K562 (cell line): ENCODE measurements at regions not wholly inside any gene's neighbourhood (a gene's known extent, or its start where the extent isn't known, plus 50 kb on each side); places are given as distances from the start of the nearest gene placed in this dataset.

Source experiments
- ATAC-seq: fragments of 200-7000 bp; cut with Tn5 transposase; 3 replicates; pipeline ENCODE4 v1.9.1; 2020; ENCODE audit warnings: moderate library complexity
- BruUV-seq: library from RNA; stranded (reverse); fragments of 400-500 nt; replicated peaks from 2 replicates; lab custom pipeline; 2021; lab: Mats Ljungman, UMichigan
- CTCF ChIA-PET: fragments of 300-600 bp; formaldehyde crosslinking; extraction: SDS; loops from one replicate; lab custom pipeline; 2021; ENCODE audit warnings: low intra/inter-chr PET ratio; lab: Yijun Ruan, JAX
- POLR2A ChIA-PET: fragments of 300-600, 350-650 bp; sonication (Branson Sonifier 250); formaldehyde crosslinking; extraction: SDS; loops from one replicate; lab custom pipeline; 2021; ENCODE audit warnings: antibody characterized with exemption, inconsistent platforms; lab: Yijun Ruan, JAX
- DNase-seq, 4 experiments: peaks; one replicate each; pipeline versions ENCODE4 v3.0.0 to v3.0.0-alpha.2; 2011 to 2018; ENCODE audit warnings: low spot score in 3 of 4, mixed read lengths in 3 of 4; ENCODE audit errors: extremely low read depth in 1 of 4
- FAIRE-seq: peaks from 2 replicates; lab custom pipeline; 2011; peaks lifted over from hg19 to GRCh38; lab: Jason Lieb, UNC
- H2AFZ ChIP-seq: 2 replicates; pipeline ENCODE4 v1.6.0; 2011; ENCODE audit warnings: low read depth, low read length, control low read depth, inconsistent platforms
- H3K27ac ChIP-seq: fragments of 200-600 bp; 3 replicates; pipeline ENCODE4 v1.8.0; 2011; ENCODE audit warnings: low read depth, mild to moderate bottlenecking, control low read depth, inconsistent platforms, low read length, moderate library complexity, mixed read lengths; ENCODE audit errors: extremely low read depth
- H3K27me3 ChIP-seq, 2 experiments: fragments of 300-600 bp in 1 of 2; 2 replicates in 1 of 2; 3 replicates in 1 of 2; pipeline versions ENCODE4 v1.6.0 to v1.8.0; 2011; ENCODE audit warnings: inconsistent platforms in 2 of 2, low read length in 2 of 2, mild to moderate bottlenecking in 1 of 2, mixed read lengths in 1 of 2, moderate library complexity in 1 of 2; ENCODE audit not compliant: control insufficient read depth in 2 of 2, insufficient read depth in 2 of 2
- H3K36me3 ChIP-seq: fragments of 300-600 bp; 3 replicates; pipeline ENCODE4 v1.8.0; 2011; ENCODE audit warnings: mild to moderate bottlenecking, low read length, inconsistent platforms; ENCODE audit not compliant: control insufficient read depth, insufficient read depth
- H3K4me1 ChIP-seq, 2 experiments: fragments of 200-600 bp in 1 of 2; replicated peaks in 1 of 2; 2 replicates in 1 of 2; 3 replicates in 1 of 2; pipeline versions ENCODE4 v1.5.1 to v1.8.0; 2011; ENCODE audit warnings: inconsistent platforms in 2 of 2, low read length in 2 of 2, mild to moderate bottlenecking in 1 of 2, mixed read lengths in 1 of 2, moderate library complexity in 1 of 2; ENCODE audit not compliant: control insufficient read depth in 2 of 2, insufficient read depth in 2 of 2
- H3K4me2 ChIP-seq: 2 replicates; pipeline ENCODE4 v1.6.1; 2011; ENCODE audit warnings: low read length, control low read depth, inconsistent platforms, mixed read lengths; ENCODE audit not compliant: insufficient read depth
- H3K4me3 ChIP-seq: fragments of 200-600 bp; sonication (generic), shearing (Covaris generic); 2 replicates; pipeline ENCODE4 v1.5.1; 2016; ENCODE audit warnings: control low read depth, inconsistent platforms
- H3K79me2 ChIP-seq: fragments of 200-600 bp; 3 replicates; pipeline ENCODE4 v1.8.0; 2011; ENCODE audit warnings: low read length, inconsistent platforms; ENCODE audit not compliant: control insufficient read depth, insufficient read depth
- H3K9ac ChIP-seq, 2 experiments: 2 replicates each; pipeline versions ENCODE4 v1.6.0 to v1.6.1; 2011; ENCODE audit warnings: low read depth in 2 of 2, low read length in 2 of 2, control low read depth in 1 of 2, inconsistent platforms in 1 of 2, mild to moderate bottlenecking in 1 of 2, mixed read lengths in 1 of 2; ENCODE audit not compliant: insufficient read depth in 1 of 2
- H3K9me1 ChIP-seq: one replicate; pipeline ENCODE4 v1.6.0; 2011; ENCODE audit warnings: inconsistent platforms, mild to moderate bottlenecking, low read length, moderate library complexity; ENCODE audit not compliant: control insufficient read depth, insufficient read depth
- H3K9me3 ChIP-seq: replicated peaks from 2 replicates; pipeline ENCODE4 v1.5.1; 2011; ENCODE audit warnings: low read depth, low read length, inconsistent platforms; ENCODE audit not compliant: control insufficient read depth, insufficient read depth
- H4K20me1 ChIP-seq: replicated peaks from 2 replicates; pipeline ENCODE4 v1.6.1; 2011; ENCODE audit warnings: low read length, inconsistent platforms, mixed read lengths; ENCODE audit not compliant: control insufficient read depth, insufficient read depth
- CUX1 ChIP-seq: fragments of 200-800 bp; sonication (Bioruptor generic); IDR thresholded peaks from 2 replicates; pipeline ENCODE4 v1.6.1; 2016; ENCODE audit warnings: missing genetic modification characterization, missing compliant biosample characterization
- EGR1 ChIP-seq: fragments of 450-650 bp; conservative IDR thresholded peaks from 2 replicates; pipeline ENCODE4 v1.6.1; 2017; ENCODE audit warnings: mild to moderate bottlenecking
- WGBS: fragments of 100-300 bp; shearing (Covaris generic); methylation state at CpG from one replicate; pipeline ENCODE4 v1.1.6; 2016; ENCODE audit warnings: low coverage, mixed read lengths; ENCODE audit not compliant: insufficient coverage; ENCODE audit errors: missing lambda C conversion rate; 5-methylcytosine and 5-hydroxymethylcytosine counted together
- in situ Hi-C: fragments of 300-500 bp; cut with MboI; formaldehyde crosslinking; loops from 4 replicates; pipeline ENCODE4 v1.15.0; 2018; ENCODE audit warnings: inconsistent platforms, mixed read lengths
- intact Hi-C: fragments of 100-400 bp; cut with micrococcal nuclease; formaldehyde crosslinking; loops from 2 replicates; pipeline ENCODE4 v1.14.2; 2022

GRCh38 chr13:73532987-73533510 lies 474.2 kb downstream of the KLF5 start:
- Histone ChIP-seq H3K27me3 (no peaks in the 10 kb centered on the region), H3K9me1 (no peaks in the 10 kb centered on the region), H3K9ac (no peak overlapping the region), H2AFZ (no peak overlapping the region), H3K36me3 (no peaks in the 10 kb centered on the region), H4K20me1 (no peaks in the 10 kb centered on the region), H3K4me3 (no peak overlapping the region), H3K9me3 (no peaks in the 10 kb centered on the region), H3K79me2 (no peaks in the 10 kb centered on the region), H3K4me2 (no peak overlapping the region), H3K4me1 (no peaks in the 10 kb centered on the region), H3K27ac (no peak overlapping the region)
- no peak for DNase-seq
- CTCF ChIA-PET = no interaction called here
- no TSS peak for BruUV-seq
- WGBS = 5% methylated on average over 2 of the region's 2 CpGs
- no peak for TF ChIP-seq CUX1 (CRISPR knock-in tag)
- no peak for TF ChIP-seq EGR1
- intact Hi-C loops = no loop called here
- FAIRE-seq = no peak
- in situ Hi-C loops = no loop called here
- POLR2A ChIA-PET = no interaction called here
- no peak for ATAC-seq
